Neural crest cell (in vitro differentiated cells): ENCODE measurements at regions not wholly inside any gene's neighbourhood (a gene's known extent, or its start where the extent isn't known, plus 50 kb on each side); places are given as distances from the start of the nearest gene placed in this dataset.

ENCODE experiments used
- DNase-seq: peaks from one replicate; pipeline ENCODE4 v3.0.0; 2021; ENCODE audit warnings: low read depth, mixed read lengths, low spot score
- H3K27ac Mint-ChIP-seq: one replicate; pipeline ENCODE4 v1.8.0; 2021; ENCODE audit warnings: mild to moderate bottlenecking, mixed read lengths; ENCODE audit not compliant: unreplicated experiment
- H3K27me3 Mint-ChIP-seq: 2 replicates; pipeline ENCODE4 v1.8.0; 2021; ENCODE audit warnings: low read depth, mild to moderate bottlenecking, mixed read lengths
- H3K36me3 Mint-ChIP-seq: 2 replicates; pipeline ENCODE4 v1.8.0; 2021; ENCODE audit warnings: low read depth, mild to moderate bottlenecking, mixed read lengths
- H3K4me1 Mint-ChIP-seq: 2 replicates; pipeline ENCODE4 v1.8.0; 2021; ENCODE audit warnings: mixed read lengths
- H3K4me3 Mint-ChIP-seq: one replicate; pipeline ENCODE4 v1.8.0; 2021; ENCODE audit warnings: mild to moderate bottlenecking, mixed read lengths
- H3K9me3 Mint-ChIP-seq: 2 replicates; pipeline ENCODE4 v1.8.0; 2021; ENCODE audit warnings: mixed read lengths
- CTCF ChIP-seq: fragments of 200-600 bp; sonication (generic); conservative IDR thresholded peaks from 2 replicates; pipeline ENCODE4 v1.5.0; 2021; ENCODE audit warnings: antibody characterized with exemption, mild to moderate bottlenecking

DNA sequence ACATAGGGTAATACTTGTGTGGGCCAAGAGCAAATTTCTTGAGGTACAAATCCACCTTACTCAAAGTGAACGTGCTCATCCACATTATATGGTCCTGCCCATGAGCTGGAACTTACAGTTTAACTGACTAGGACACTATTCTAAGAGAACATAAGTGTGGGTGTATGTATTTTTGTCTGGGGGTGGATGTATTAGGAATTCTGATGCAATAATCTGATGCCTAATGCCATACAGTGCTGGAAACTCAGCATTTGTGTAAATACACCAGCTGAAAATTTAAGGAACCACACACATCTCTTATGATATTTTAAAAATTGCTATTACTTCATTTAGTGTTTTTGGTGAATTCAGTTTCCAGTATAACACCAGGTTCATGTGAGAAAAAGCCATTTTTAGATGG is 1350.7 kb downstream of the ZPLD1 start:
- Mint-ChIP-seq H3K4me1 (no peaks in the 10 kb centered on the region), H3K27ac (no peak overlapping the region)
- no peak for TF ChIP-seq CTCF

DNA sequence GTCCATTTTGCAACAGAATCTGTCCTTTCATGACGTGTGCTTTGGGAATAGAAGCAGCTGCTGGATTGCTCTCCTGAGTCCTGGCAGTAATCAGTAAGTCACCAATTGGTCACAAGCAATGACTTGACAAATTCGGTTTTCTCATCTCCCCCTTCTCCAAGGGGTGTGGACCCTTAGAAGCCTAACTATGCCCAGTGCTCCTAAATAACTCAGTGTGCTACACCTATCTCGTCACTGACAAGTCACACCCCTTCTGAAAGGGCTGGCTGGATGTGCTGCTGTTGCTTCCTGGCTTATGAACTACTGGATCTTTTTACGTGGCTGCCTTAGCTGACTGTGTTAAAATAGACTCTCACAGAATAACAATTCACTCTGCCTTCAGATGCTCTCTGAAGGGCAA is 1351.5 kb downstream of the ZPLD1 start:
- H3K4me3 Mint-ChIP-seq = no peak overlapping the region
- no peak for TF ChIP-seq CTCF
- no peak overlapping the region for H3K27ac Mint-ChIP-seq

More for the DNA sequence above, 1350.7 kb downstream of the ZPLD1 start:
- H3K9me3 Mint-ChIP-seq = no peaks in the 10 kb centered on the region
- H3K36me3 Mint-ChIP-seq = no peaks in the 10 kb centered on the region
- no peaks in the 10 kb centered on the region for H3K27me3 Mint-ChIP-seq
- H3K4me3 Mint-ChIP-seq = no peak overlapping the region
- no peak for DNase-seq

DNA sequence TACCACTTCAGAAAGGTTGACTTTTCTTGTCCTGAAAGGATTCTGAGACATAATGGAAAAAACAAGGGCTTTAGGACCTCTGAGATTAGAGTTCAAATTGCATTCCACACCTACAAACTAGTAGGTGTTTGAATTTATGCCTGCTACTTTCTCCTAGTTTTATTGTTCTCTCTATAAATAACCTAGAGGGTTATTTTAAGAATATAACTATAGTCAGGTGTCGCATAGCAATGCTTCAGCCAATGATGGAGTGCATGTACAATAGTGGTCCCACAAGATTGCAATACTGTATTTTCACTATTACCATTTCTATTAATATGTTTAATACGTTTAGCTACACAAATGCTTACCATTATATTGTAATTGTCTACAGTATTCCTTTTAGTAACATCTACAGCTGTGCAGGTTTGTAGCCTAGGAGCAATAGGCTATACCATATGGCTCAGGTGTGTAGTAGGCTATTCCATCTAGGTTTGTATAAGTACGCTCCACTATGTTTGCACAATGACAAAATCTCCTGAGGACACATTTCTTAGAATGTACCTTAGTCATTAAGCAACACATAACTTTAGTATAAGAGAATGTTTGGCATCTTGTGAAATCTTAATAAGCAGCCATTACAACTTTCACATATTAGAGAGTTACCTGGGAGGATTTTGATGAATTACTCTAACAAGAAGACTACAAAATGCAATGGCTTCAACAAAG is 1352.5 kb downstream of the ZPLD1 start:
- no peak overlapping the region for H3K27ac Mint-ChIP-seq
- H3K27me3 Mint-ChIP-seq = no peaks in the 10 kb centered on the region
- DNase-seq = no peak

More for the DNA sequence above, 1351.5 kb downstream of the ZPLD1 start:
- Mint-ChIP-seq H3K4me1 (no peaks in the 10 kb centered on the region), H3K36me3 (no peaks in the 10 kb centered on the region), H3K27me3 (no peaks in the 10 kb centered on the region), H3K9me3 (no peaks in the 10 kb centered on the region)
- DNase-seq = no peak

GRCh38 chr3:103787879-103788278 is 1353.1 kb downstream of the ZPLD1 start:
- Mint-ChIP-seq H3K4me3 (no peak overlapping the region), H3K27ac (no peak overlapping the region), H3K36me3 (no peaks in the 10 kb centered on the region), H3K9me3 (no peaks in the 10 kb centered on the region), H3K27me3 (no peaks in the 10 kb centered on the region), H3K4me1 (no peaks in the 10 kb centered on the region)
- no peak for DNase-seq
- TF ChIP-seq CTCF = no peak

More for the DNA sequence above, 1352.5 kb downstream of the ZPLD1 start:
- H3K36me3 Mint-ChIP-seq = no peaks in the 10 kb centered on the region
- TF ChIP-seq CTCF = no peak
- no peak overlapping the region for H3K4me3 Mint-ChIP-seq
- H3K4me1 Mint-ChIP-seq = no peaks in the 10 kb centered on the region
- H3K9me3 Mint-ChIP-seq = no peaks in the 10 kb centered on the region

- Mint-ChIP-seq H3K4me3 (no peak overlapping the region), H3K27ac (no peak overlapping the region), H3K27me3 (no peaks in the 10 kb centered on the region), H3K4me1 (no peaks in the 10 kb centered on the region), H3K36me3 (no peaks in the 10 kb centered on the region), H3K9me3 (no peaks in the 10 kb centered on the region)
- no peak for TF ChIP-seq CTCF
- no peak for DNase-seq
These were observed 1357.1 kb downstream of the ZPLD1 start for GRCh38 chr3:103791786-103792515.
